ENCODE measurements at regions not wholly inside any gene's neighbourhood (a gene's known extent, or its start where the extent isn't known, plus 50 kb on each side); places are given as distances from the start of the nearest gene placed in this dataset.
"Not testable (repeated sequence)": the region's sequence is repeated elsewhere in the genome, so short reads cannot be mapped to it uniquely, and the experiment has no call there.

- H3K27me3 ChIP-seq (ENCODE audit: insufficient read depth, low read length); H3K9me3 ChIP-seq (ENCODE audit: low read length); H3K36me3 ChIP-seq (ENCODE audit: insufficient read depth, low read length); H3K4me1 ChIP-seq (ENCODE audit: insufficient read depth, low read length); H2AFZ ChIP-seq (ENCODE audit: low read depth, low read length); H3K4me3 ChIP-seq (ENCODE audit: low read length): not testable (repeated sequence)
These were observed 2003.1 kb upstream of the CDH6 start for GRCh38 chr5:29190398-29190797.

DNA sequence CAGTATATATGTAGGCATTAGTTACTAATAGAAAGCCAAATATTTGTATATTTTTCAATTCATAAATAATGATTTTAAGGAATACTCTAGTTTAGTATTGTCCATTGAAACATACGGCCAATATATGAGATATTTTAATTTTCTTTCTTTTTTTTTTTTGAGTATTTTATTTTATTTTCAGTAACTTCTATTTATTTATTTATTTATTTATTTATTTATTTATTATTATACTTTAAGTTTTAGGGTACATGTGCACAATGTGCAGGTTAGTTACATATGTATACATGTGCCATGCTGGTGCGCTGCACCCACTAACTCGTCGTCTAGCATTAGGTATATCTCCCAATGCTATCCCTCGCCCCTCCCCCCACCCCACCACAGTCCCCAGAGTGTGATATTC lies 2007.1 kb upstream of the CDH6 start:
- not testable (repeated sequence) for H3K9me3 ChIP-seq (ENCODE audit: low read length); H3K36me3 ChIP-seq (ENCODE audit: insufficient read depth, low read length); H3K27me3 ChIP-seq (ENCODE audit: insufficient read depth, low read length); H3K4me3 ChIP-seq (ENCODE audit: low read length); H2AFZ ChIP-seq (ENCODE audit: low read depth, low read length); H3K4me1 ChIP-seq (ENCODE audit: insufficient read depth, low read length)

GRCh38 chr5:29185558-29185957 lies 2007.9 kb upstream of the CDH6 start:
- no peaks in the 10 kb centered on the region for H3K4me1 ChIP-seq (ENCODE audit: insufficient read depth, low read length)
- no peaks in the 10 kb centered on the region for H3K36me3 ChIP-seq (ENCODE audit: insufficient read depth, low read length)
- H3K27me3 ChIP-seq (ENCODE audit: insufficient read depth, low read length), result no peaks in the 10 kb centered on the region
- no peak overlapping the region for H3K4me3 ChIP-seq (ENCODE audit: low read length)
- H3K9me3 ChIP-seq (ENCODE audit: low read length), result no peaks in the 10 kb centered on the region
- no peak overlapping the region for H2AFZ ChIP-seq (ENCODE audit: low read depth, low read length)

DNA sequence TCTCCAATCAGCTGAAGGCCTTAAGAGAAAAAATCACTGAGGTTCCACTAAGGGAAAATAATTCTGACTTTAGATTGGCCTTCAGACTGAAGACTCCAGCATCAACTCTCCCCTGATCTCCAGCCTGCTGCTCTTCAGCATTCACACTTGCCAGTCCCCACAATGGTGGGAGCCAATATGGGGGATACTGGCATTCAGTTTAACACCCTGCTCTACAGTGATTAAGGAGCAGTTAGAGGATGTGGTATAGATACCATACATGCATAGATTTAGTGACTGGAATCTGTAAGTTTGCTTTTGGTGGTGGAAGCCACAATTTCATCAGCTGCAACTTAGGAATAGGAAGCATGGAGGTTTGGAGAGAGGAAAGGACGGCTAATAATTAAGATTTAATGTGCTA lies 2017.7 kb upstream of the CDH6 start:
- H3K36me3 ChIP-seq (ENCODE audit: insufficient read depth, low read length), result no peaks in the 10 kb centered on the region
- no peak overlapping the region for H2AFZ ChIP-seq (ENCODE audit: low read depth, low read length)
- no peaks in the 10 kb centered on the region for H3K4me1 ChIP-seq (ENCODE audit: insufficient read depth, low read length)
- no peaks in the 10 kb centered on the region for H3K9me3 ChIP-seq (ENCODE audit: low read length)
- no peak overlapping the region for H3K4me3 ChIP-seq (ENCODE audit: low read length)
- no peaks in the 10 kb centered on the region for H3K27me3 ChIP-seq (ENCODE audit: insufficient read depth, low read length)

- Histone ChIP-seq H3K4me1 (ENCODE audit: insufficient read depth, low read length) (no peaks in the 10 kb centered on the region), H3K36me3 (ENCODE audit: insufficient read depth, low read length) (no peaks in the 10 kb centered on the region), H3K9me3 (ENCODE audit: low read length) (no peaks in the 10 kb centered on the region), H3K4me3 (ENCODE audit: low read length) (no peak overlapping the region), H2AFZ (ENCODE audit: low read depth, low read length) (no peak overlapping the region), H3K27me3 (ENCODE audit: insufficient read depth, low read length) (no peaks in the 10 kb centered on the region)
These were observed 2022.9 kb upstream of the CDH6 start for GRCh38 chr5:29170599-29170998.

- Histone ChIP-seq H3K9me3 (ENCODE audit: low read length) (no peaks in the 10 kb centered on the region), H2AFZ (ENCODE audit: low read depth, low read length) (no peak overlapping the region), H3K4me3 (ENCODE audit: low read length) (no peak overlapping the region), H3K36me3 (ENCODE audit: insufficient read depth, low read length) (no peaks in the 10 kb centered on the region), H3K27me3 (ENCODE audit: insufficient read depth, low read length) (no peaks in the 10 kb centered on the region), H3K4me1 (ENCODE audit: insufficient read depth, low read length) (no peaks in the 10 kb centered on the region)
These were observed 2023.6 kb upstream of the CDH6 start for GRCh38 chr5:29169886-29170285.

GRCh38 chr5:29162297-29162696 lies 2031.2 kb upstream of the CDH6 start:
- peak overlapping the region; percentile 34 for H2AFZ ChIP-seq (ENCODE audit: low read depth, low read length)
- H3K27me3 ChIP-seq (ENCODE audit: insufficient read depth, low read length), result no peaks in the 10 kb centered on the region
- H3K4me3 ChIP-seq (ENCODE audit: low read length), result no peak overlapping the region
- no peaks in the 10 kb centered on the region for H3K4me1 ChIP-seq (ENCODE audit: insufficient read depth, low read length)
- no peaks in the 10 kb centered on the region for H3K36me3 ChIP-seq (ENCODE audit: insufficient read depth, low read length)
- no peaks in the 10 kb centered on the region for H3K9me3 ChIP-seq (ENCODE audit: low read length)

DNA sequence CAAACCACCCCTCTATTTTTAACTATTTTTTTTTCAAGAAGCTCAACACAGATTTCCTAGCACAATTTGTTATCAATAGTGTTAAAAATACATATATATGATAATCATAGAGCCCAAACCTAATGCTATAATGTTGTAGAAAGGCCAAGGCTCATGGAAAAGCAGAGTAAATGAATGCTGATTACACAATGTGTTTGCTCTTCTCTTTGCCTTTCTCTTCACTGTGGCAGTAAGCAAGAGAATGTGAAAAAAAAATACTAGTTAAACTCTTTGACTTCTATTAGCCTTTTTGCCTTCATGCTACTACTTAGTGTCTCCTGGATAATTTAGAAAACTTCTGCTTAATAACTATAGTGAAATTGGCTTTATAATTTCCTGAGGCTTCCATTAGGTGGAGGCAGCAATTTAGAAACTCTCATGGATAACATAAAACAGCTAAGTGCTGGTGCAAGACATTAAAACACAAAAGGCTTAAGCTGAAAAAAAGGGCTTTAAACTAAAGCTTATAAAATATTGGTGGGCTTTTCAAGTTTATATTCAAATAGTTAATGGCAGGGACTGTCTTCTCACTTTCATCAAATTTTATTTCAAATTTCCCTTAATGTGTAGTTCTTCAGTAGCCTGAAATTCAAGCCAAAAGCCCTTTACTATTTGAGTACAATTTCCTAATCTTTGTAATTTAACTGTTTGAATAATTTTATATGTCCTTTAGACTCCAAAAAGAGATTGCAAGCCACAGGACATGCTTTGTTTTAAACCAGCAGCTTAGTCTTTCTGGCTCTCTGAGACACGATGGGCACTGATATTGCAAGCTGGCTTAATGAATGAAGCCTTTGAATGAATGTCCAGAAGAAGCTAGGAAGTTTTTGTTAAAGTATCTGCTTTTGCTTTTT lies 2031.8 kb upstream of the CDH6 start:
- no peak overlapping the region for H3K4me3 ChIP-seq (ENCODE audit: low read length)
- no peaks in the 10 kb centered on the region for H3K27me3 ChIP-seq (ENCODE audit: insufficient read depth, low read length)
- H2AFZ ChIP-seq (ENCODE audit: low read depth, low read length), result peak overlapping the region; percentile 34
- H3K4me1 ChIP-seq (ENCODE audit: insufficient read depth, low read length), result no peaks in the 10 kb centered on the region
- H3K36me3 ChIP-seq (ENCODE audit: insufficient read depth, low read length), result no peaks in the 10 kb centered on the region
- no peaks in the 10 kb centered on the region for H3K9me3 ChIP-seq (ENCODE audit: low read length)

- no peak overlapping the region for H2AFZ ChIP-seq (ENCODE audit: low read depth, low read length)
- no peak overlapping the region for H3K4me3 ChIP-seq (ENCODE audit: low read length)
- H3K4me1 ChIP-seq (ENCODE audit: insufficient read depth, low read length), result peaks cover 4% of the 10 kb centered on the region
- no peaks in the 10 kb centered on the region for H3K9me3 ChIP-seq (ENCODE audit: low read length)
- no peaks in the 10 kb centered on the region for H3K36me3 ChIP-seq (ENCODE audit: insufficient read depth, low read length)
- H3K27me3 ChIP-seq (ENCODE audit: insufficient read depth, low read length), result no peaks in the 10 kb centered on the region
These were observed 2035.5 kb upstream of the CDH6 start for GRCh38 chr5:29157975-29158374.

DNA sequence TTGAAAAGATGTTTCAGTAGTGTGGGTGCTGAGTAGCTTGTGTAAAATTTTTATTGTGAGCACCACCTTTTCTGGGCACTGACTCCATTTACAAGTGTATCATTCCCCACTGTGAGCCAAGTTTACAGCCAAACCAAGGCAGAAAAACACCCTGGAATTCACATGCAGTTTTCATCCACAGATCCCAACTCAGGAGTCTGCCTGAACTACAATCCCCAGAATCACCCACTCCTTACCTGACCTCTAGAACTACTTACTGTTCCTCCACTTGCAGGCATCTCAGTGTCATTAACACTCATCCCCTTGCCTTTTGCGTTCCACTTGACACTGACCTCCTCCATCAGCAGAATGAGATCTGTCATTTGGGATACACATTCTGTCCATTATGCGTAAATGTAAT lies 2042.6 kb upstream of the CDH6 start:
- Histone ChIP-seq H3K36me3 (ENCODE audit: insufficient read depth, low read length) (no peaks in the 10 kb centered on the region), H3K27me3 (ENCODE audit: insufficient read depth, low read length) (no peaks in the 10 kb centered on the region), H3K4me1 (ENCODE audit: insufficient read depth, low read length) (peaks cover 9% of the 10 kb centered on the region), H3K9me3 (ENCODE audit: low read length) (no peaks in the 10 kb centered on the region), H2AFZ (ENCODE audit: low read depth, low read length) (no peak overlapping the region), H3K4me3 (ENCODE audit: low read length) (no peak overlapping the region)

DNA sequence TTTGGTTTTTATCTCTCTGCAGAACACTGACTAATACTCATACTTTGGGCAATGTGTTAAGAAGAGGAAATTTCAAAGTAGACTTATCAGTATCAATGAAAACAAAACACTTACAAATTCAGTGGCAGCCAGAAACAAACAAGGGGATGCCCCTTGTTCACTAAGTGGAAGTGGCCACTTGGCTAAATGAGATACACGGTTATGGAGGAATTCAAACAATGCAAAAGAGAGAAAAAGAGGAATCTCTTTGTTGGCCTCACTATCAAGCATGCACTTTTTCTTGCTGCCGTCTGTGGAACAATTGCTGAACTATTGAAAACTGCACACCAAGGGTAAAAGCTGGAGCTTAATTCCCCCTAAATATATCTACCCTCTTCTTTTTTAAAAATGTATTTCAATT lies 2044.9 kb upstream of the CDH6 start:
- Histone ChIP-seq H3K27me3 (ENCODE audit: insufficient read depth, low read length) (no peaks in the 10 kb centered on the region), H3K36me3 (ENCODE audit: insufficient read depth, low read length) (no peaks in the 10 kb centered on the region), H2AFZ (ENCODE audit: low read depth, low read length) (no peak overlapping the region), H3K9me3 (ENCODE audit: low read length) (no peaks in the 10 kb centered on the region), H3K4me1 (ENCODE audit: insufficient read depth, low read length) (peaks cover 9% of the 10 kb centered on the region), H3K4me3 (ENCODE audit: low read length) (no peak overlapping the region)

- H3K9me3 ChIP-seq (ENCODE audit: low read length), result no peaks in the 10 kb centered on the region
- no peaks in the 10 kb centered on the region for H3K36me3 ChIP-seq (ENCODE audit: insufficient read depth, low read length)
- H3K27me3 ChIP-seq (ENCODE audit: insufficient read depth, low read length), result no peaks in the 10 kb centered on the region
- no peak overlapping the region for H3K4me3 ChIP-seq (ENCODE audit: low read length)
- H3K4me1 ChIP-seq (ENCODE audit: insufficient read depth, low read length), result peaks cover 5% of the 10 kb centered on the region
- no peak overlapping the region for H2AFZ ChIP-seq (ENCODE audit: low read depth, low read length)
These were observed 2045.4 kb upstream of the CDH6 start for GRCh38 chr5:29148073-29148472.

GRCh38 chr5:29143266-29143665 lies 2050.2 kb upstream of the CDH6 start:
- no peaks in the 10 kb centered on the region for H3K9me3 ChIP-seq (ENCODE audit: low read length)
- no peaks in the 10 kb centered on the region for H3K36me3 ChIP-seq (ENCODE audit: insufficient read depth, low read length)
- no peaks in the 10 kb centered on the region for H3K27me3 ChIP-seq (ENCODE audit: insufficient read depth, low read length)
- no peak overlapping the region for H2AFZ ChIP-seq (ENCODE audit: low read depth, low read length)
- H3K4me3 ChIP-seq (ENCODE audit: low read length), result no peak overlapping the region
- no peaks in the 10 kb centered on the region for H3K4me1 ChIP-seq (ENCODE audit: insufficient read depth, low read length)

- Histone ChIP-seq H3K27me3 (ENCODE audit: insufficient read depth, low read length) (no peaks in the 10 kb centered on the region), H3K4me3 (ENCODE audit: low read length) (no peak overlapping the region), H2AFZ (ENCODE audit: low read depth, low read length) (no peak overlapping the region), H3K4me1 (ENCODE audit: insufficient read depth, low read length) (no peaks in the 10 kb centered on the region), H3K36me3 (ENCODE audit: insufficient read depth, low read length) (no peaks in the 10 kb centered on the region), H3K9me3 (ENCODE audit: low read length) (no peaks in the 10 kb centered on the region)
These were observed 2059.1 kb upstream of the CDH6 start for GRCh38 chr5:29134418-29134817.

Measured in neuron (in vitro differentiated cells).